Sigmoid colon (tissue), 6 donors: ENCODE measurements at regions not wholly inside any gene's neighbourhood (a gene's known extent, or its start where the extent isn't known, plus 50 kb on each side); places are given as distances from the start of the nearest gene placed in this dataset.

ENCODE experiments used
- DNase-seq: peaks from one replicate; pipeline ENCODE4 v3.0.0-alpha.2; 2019
- H3K27ac ChIP-seq, 4 donors: fragments of 200-600 bp; sonication (generic); one replicate each; pipeline ENCODE4 v1.5.1; 2016 to 2019; ENCODE audit warnings: mild to moderate bottlenecking in 1 of 4
- H3K27me3 ChIP-seq, 3 donors: fragments of 200-600 bp; sonication (generic); one replicate each; pipeline ENCODE4 v1.5.1; 2019; ENCODE audit warnings: mild to moderate bottlenecking in 1 of 3
- H3K36me3 ChIP-seq, 4 donors: fragments of 200-600 bp; sonication (generic); one replicate each; pipeline ENCODE4 v1.5.1; 2016 to 2019
- H3K4me1 ChIP-seq, 4 donors: fragments of 200-600 bp; sonication (generic); one replicate each; pipeline ENCODE4 v1.5.1; 2017 to 2019
- H3K4me3 ChIP-seq, 4 donors: fragments of 200-600 bp; sonication (generic); one replicate each; pipeline ENCODE4 v1.5.1; 2017 to 2019; ENCODE audit warnings: mild to moderate bottlenecking in 2 of 4, moderate library complexity in 1 of 4
- H3K9me3 ChIP-seq, 4 donors: fragments of 200-600 bp in 3 of 4; sonication (generic) in 3 of 4; one replicate each; pipeline versions ENCODE4 v1.5.1 to v1.6.1; 2013 to 2019
- EP300 ChIP-seq, 4 donors: sonication (generic); formaldehyde crosslinking; IDR thresholded peaks; one replicate each; pipeline ENCODE4 v1.6.1; 2017; ENCODE audit warnings: antibody characterized with exemption in 4 of 4
- POLR2A ChIP-seq, 2 donors: fragments of 450-650 bp; IDR thresholded peaks; one replicate each; pipeline ENCODE4 v1.6.1; 2016; ENCODE audit warnings: antibody characterized with exemption in 2 of 2, mild to moderate bottlenecking in 2 of 2, moderate library complexity in 2 of 2
- POLR2AphosphoS5 ChIP-seq, 4 donors: sonication (generic); formaldehyde crosslinking; IDR thresholded peaks; one replicate each; pipeline ENCODE4 v1.6.1; 2017; ENCODE audit warnings: antibody characterized with exemption in 4 of 4
- WGBS, 2 donors: extraction: QIAGEN DNeasy Blood & Tissue Kit; methylation state at CpG; one replicate each; pipeline ENCODE4 v1.1.7; 2013; 5-methylcytosine and 5-hydroxymethylcytosine counted together
- intact Hi-C: fragments of 100-400 bp; cut with DNase I; formaldehyde crosslinking; loops from one replicate; pipeline ENCODE4 v1.15.1; 2023
- TF ChIP-seq, protein P1 (sequence below), 4 experiments: fragments of 450-650 bp in 3 of 4; fragments of 200-600 bp in 1 of 4; IDR thresholded peaks; one replicate each; pipeline ENCODE4 v1.5.1; 2016 to 2019; ENCODE audit warnings: antibody characterized with exemption in 4 of 4, mild to moderate bottlenecking in 3 of 4, moderate library complexity in 2 of 4
- donor health status: healthy with polysubstance abuse.
- donor health status: healthy.

GRCh38 chr3:152737021-152737908 is 97.7 kb upstream of the P2RY1 start:
- no peaks in the 10 kb centered on the region for H3K36me3 ChIP-seq
- no peaks in the 10 kb centered on the region for H3K9me3 ChIP-seq
- peak; percentile 64 for DNase-seq
- TF ChIP-seq POLR2AphosphoS5 (IDR thresholded peaks at IDR 0.05) = no peak
- TF ChIP-seq, protein P1, sequence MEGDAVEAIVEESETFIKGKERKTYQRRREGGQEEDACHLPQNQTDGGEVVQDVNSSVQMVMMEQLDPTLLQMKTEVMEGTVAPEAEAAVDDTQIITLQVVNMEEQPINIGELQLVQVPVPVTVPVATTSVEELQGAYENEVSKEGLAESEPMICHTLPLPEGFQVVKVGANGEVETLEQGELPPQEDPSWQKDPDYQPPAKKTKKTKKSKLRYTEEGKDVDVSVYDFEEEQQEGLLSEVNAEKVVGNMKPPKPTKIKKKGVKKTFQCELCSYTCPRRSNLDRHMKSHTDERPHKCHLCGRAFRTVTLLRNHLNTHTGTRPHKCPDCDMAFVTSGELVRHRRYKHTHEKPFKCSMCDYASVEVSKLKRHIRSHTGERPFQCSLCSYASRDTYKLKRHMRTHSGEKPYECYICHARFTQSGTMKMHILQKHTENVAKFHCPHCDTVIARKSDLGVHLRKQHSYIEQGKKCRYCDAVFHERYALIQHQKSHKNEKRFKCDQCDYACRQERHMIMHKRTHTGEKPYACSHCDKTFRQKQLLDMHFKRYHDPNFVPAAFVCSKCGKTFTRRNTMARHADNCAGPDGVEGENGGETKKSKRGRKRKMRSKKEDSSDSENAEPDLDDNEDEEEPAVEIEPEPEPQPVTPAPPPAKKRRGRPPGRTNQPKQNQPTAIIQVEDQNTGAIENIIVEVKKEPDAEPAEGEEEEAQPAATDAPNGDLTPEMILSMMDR (IDR thresholded peaks at IDR 0.05) = no peak
- TF ChIP-seq POLR2A (IDR thresholded peaks at IDR 0.05) = no peak
- TF ChIP-seq EP300 (IDR thresholded peaks at IDR 0.05) = no peak
- intact Hi-C loops = no loop called here
- no peak overlapping the region for H3K27ac ChIP-seq
- no peak overlapping the region for H3K4me3 ChIP-seq
- H3K4me1 ChIP-seq = peaks cover 0 to 12% (median 0%) of the 10 kb centered on the region in 4 donors
- 72 to 75% methylated on average over 6 of the region's 6 CpGs for WGBS, 2 donors
- H3K27me3 ChIP-seq = no peaks in the 10 kb centered on the region

DNA sequence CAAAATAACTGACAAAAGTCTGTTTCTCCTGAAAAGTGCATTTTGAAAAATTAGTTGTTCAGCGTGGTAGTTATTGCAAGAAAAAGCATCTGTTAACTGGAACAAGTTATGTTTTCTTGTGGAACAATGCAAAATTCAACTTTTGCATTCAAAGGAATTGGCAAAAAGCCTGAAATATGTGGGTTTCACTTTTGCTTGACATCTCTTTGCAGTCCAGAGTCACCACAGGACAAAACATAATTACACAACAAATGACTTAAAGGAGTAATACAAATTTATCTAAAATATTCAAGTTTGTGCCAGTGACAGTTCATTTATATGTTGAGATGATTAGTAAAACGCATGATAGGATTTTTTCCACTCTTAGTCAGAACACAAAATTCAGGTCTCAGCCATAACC is 96.3 kb upstream of the P2RY1 start:
- H3K4me1 ChIP-seq = peaks cover 0 to 12% (median 0%) of the 10 kb centered on the region in 4 donors
- no peak for DNase-seq
- H3K4me3 ChIP-seq = no peak overlapping the region
- H3K9me3 ChIP-seq = no peaks in the 10 kb centered on the region
- no peaks in the 10 kb centered on the region for H3K36me3 ChIP-seq
- H3K27me3 ChIP-seq = no peaks in the 10 kb centered on the region
- H3K27ac ChIP-seq = peak overlapping the region in 1 of 4 donors; percentile 1
- intact Hi-C loops = no loop called here
- no peak for TF ChIP-seq POLR2A (IDR thresholded peaks at IDR 0.05)
- TF ChIP-seq, protein P1 (IDR thresholded peaks at IDR 0.05) = no peak
- no peak for TF ChIP-seq EP300 (IDR thresholded peaks at IDR 0.05)
- no peak for TF ChIP-seq POLR2AphosphoS5 (IDR thresholded peaks at IDR 0.05)
- WGBS, 2 donors = 58 to 73% methylated on average over 2 of the region's 2 CpGs

DNA sequence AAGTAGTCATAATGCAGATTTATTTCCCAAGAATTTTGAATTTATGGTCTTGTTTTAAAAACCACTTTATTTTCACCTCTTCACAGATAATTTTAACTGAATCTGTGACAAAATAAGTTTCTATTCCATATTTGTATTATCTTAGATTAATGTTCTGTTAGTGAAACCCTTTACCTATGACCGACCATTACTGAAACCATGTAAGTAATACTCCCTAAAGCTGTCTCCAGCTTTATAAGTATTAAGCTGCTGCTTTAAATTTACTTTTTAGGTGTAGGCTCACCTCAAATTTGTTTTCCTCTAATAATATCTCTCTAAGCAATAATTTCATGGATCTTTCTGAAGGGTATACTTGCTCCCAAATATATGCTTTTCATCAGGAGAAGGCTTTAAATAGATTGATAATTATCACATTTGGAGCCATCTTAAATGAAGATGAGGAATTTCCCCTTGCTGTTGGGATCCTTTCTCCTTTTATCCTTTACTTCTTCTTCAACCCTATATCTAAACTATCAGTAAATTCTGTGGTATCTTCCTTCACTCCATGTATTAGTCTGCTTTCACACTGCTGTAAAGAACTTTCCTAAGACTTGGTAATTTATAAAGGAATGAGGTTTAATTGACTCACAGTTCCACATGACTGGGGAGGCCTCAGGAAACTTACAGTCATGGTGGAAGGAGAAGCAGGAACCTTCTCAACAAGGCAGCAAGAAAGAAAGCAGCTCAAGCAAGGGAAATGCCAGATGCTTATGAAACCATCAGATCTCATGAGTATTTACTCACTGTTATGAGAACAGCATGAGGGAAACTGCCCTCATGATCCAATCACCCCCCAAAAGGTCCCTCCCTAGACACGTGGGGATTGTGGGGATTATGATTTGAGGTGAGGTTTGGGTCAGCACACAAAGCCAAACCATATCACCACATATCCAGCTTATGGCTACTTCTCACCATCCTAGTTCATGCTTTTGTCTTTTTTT is 92.3 kb upstream of the P2RY1 start:
- H3K27me3 ChIP-seq = no peaks in the 10 kb centered on the region
- no peaks in the 10 kb centered on the region for H3K9me3 ChIP-seq
- H3K4me1 ChIP-seq = peaks cover 0 to 12% (median 0%) of the 10 kb centered on the region in 4 donors
- no peak for TF ChIP-seq POLR2A (IDR thresholded peaks at IDR 0.05)
- TF ChIP-seq POLR2AphosphoS5 (IDR thresholded peaks at IDR 0.05) = no peak
- TF ChIP-seq EP300 (IDR thresholded peaks at IDR 0.05) = no peak
- TF ChIP-seq, protein P1 (IDR thresholded peaks at IDR 0.05) = no peak
- WGBS, 2 donors = 80% methylated on average over 2 of the region's 2 CpGs
- no peak for DNase-seq
- no peak overlapping the region for H3K4me3 ChIP-seq
- H3K36me3 ChIP-seq = no peaks in the 10 kb centered on the region
- no peak overlapping the region for H3K27ac ChIP-seq
- intact Hi-C loops = no loop called here

- intact Hi-C loops = no loop called here
- Histone ChIP-seq H3K9me3 (peaks cover 0 to 3% (median 0%) of the 10 kb centered on the region in 4 donors), H3K4me3 (no peak overlapping the region), H3K27me3 (no peaks in the 10 kb centered on the region), H3K27ac (no peak overlapping the region), H3K36me3 (no peaks in the 10 kb centered on the region), H3K4me1 (no peaks in the 10 kb centered on the region)
- DNase-seq = no peak
- 86 to 90% methylated on average over 1 of the region's 1 CpG for WGBS, 2 donors
- TF ChIP-seq POLR2AphosphoS5 (IDR thresholded peaks at IDR 0.05) (no peak), EP300 (IDR thresholded peaks at IDR 0.05) (no peak), POLR2A (IDR thresholded peaks at IDR 0.05) (no peak)
- TF ChIP-seq, protein P1 (IDR thresholded peaks at IDR 0.05) = no peak
These were observed 89.3 kb upstream of the P2RY1 start for GRCh38 chr3:152745646-152746045.
